Activated CD8-positive, alpha-beta T cell treated with anti-CD3 and anti-CD28 coated beads for 36 hours (primary cell): ENCODE measurements at regions not wholly inside any gene's neighbourhood (a gene's known extent, or its start where the extent isn't known, plus 50 kb on each side); places are given as distances from the start of the nearest gene placed in this dataset.

ENCODE experiments used
- ATAC-seq: fragments of 200-7000 bp; cut with Tn5 transposase; one replicate; pipeline ENCODE4 v1.10.0; 2021; ENCODE audit warnings: mild to moderate bottlenecking, moderate library complexity
- CTCF ChIA-PET: fragments of 350-600 bp; sonication (Branson Sonifier 250); formaldehyde crosslinking; loops from one replicate; lab custom pipeline; 2021; ENCODE audit warnings: antibody characterized with exemption; lab: Charles Lee
- POLR2A ChIA-PET: fragments of 350-600 bp; sonication (Branson Sonifier 250); formaldehyde crosslinking; loops from one replicate; lab custom pipeline; 2021; ENCODE audit warnings: antibody characterized with exemption; lab: Charles Lee
- DNase-seq: peaks from one replicate; pipeline ENCODE4 v3.0.0-alpha.2; 2020
- H3K27ac Mint-ChIP-seq: one replicate; pipeline ENCODE4 v1.8.0; 2021; ENCODE audit warnings: mild to moderate bottlenecking, mixed read lengths
- H3K27me3 Mint-ChIP-seq: one replicate; pipeline ENCODE4 v1.8.0; 2021; ENCODE audit warnings: mixed read lengths
- H3K36me3 Mint-ChIP-seq: one replicate; pipeline ENCODE4 v1.8.0; 2021; ENCODE audit warnings: low read depth, mixed read lengths
- H3K4me1 Mint-ChIP-seq: one replicate; pipeline ENCODE4 v1.8.0; 2021; ENCODE audit warnings: low read depth, mixed read lengths
- H3K4me3 Mint-ChIP-seq: one replicate; pipeline ENCODE4 v1.8.0; 2021; ENCODE audit warnings: mild to moderate bottlenecking, moderate library complexity, mixed read lengths
- H3K9me3 Mint-ChIP-seq: one replicate; pipeline ENCODE4 v1.8.0; 2021; ENCODE audit warnings: mixed read lengths
- intact Hi-C: fragments of 100-400 bp; cut with micrococcal nuclease; formaldehyde crosslinking; loops from one replicate; pipeline ENCODE4 v1.10.0; 2022
- TF ChIP-seq, protein P1 (sequence below): fragments of 200-600 bp; IDR thresholded peaks from one replicate; pipeline ENCODE4 v1.8.0; 2022; ENCODE audit warnings: antibody characterized with exemption, mild to moderate bottlenecking

DNA sequence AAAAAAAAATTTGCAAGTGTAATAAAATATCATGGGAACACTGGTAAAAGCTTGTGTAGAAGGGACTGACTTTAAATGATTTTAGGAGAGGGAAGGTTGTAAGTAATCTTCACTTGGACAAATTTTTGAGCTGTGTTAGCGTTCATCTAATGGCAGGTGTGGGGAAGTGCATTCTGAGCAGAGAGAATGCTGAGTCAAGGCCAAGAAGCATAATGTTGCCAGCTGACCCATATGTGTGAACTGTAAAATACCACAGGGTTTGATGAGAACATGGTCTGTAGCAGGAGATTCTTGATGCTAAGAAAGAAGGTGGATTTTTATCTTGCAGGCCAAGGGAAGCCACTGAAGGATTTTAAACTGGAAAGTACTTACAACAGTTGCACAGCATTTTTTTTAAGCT is 98.2 kb upstream of the ZNF32 start:
- H3K36me3 Mint-ChIP-seq = no peaks in the 10 kb centered on the region

DNA sequence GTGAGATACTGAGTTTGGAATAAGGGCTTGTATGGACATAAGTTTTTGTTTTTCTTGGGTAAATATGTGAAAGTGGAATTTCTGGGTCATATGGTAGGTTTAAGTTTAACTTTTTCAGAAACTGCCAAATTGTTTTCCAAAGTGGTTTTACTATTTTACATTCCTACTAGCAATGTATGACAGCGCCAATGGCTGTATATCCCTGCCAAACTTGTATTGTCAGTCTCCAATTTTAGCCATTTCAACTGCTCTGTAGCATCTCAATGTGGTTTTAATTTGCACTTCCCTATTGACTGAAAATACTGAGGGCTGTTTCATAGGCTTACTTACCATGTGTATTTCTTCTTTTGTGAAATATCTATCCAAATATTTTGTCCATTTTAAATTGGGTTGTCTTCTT is 90.5 kb upstream of the ZNF32 start:
- no peaks in the 10 kb centered on the region for H3K4me1 Mint-ChIP-seq
- intact Hi-C loops = no loop called here
- POLR2A ChIA-PET = no interaction called here
- no peaks in the 10 kb centered on the region for H3K27me3 Mint-ChIP-seq
- DNase-seq (no peak), ATAC-seq (no peak)
- TF ChIP-seq, protein P1, sequence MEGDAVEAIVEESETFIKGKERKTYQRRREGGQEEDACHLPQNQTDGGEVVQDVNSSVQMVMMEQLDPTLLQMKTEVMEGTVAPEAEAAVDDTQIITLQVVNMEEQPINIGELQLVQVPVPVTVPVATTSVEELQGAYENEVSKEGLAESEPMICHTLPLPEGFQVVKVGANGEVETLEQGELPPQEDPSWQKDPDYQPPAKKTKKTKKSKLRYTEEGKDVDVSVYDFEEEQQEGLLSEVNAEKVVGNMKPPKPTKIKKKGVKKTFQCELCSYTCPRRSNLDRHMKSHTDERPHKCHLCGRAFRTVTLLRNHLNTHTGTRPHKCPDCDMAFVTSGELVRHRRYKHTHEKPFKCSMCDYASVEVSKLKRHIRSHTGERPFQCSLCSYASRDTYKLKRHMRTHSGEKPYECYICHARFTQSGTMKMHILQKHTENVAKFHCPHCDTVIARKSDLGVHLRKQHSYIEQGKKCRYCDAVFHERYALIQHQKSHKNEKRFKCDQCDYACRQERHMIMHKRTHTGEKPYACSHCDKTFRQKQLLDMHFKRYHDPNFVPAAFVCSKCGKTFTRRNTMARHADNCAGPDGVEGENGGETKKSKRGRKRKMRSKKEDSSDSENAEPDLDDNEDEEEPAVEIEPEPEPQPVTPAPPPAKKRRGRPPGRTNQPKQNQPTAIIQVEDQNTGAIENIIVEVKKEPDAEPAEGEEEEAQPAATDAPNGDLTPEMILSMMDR = no peak
- no peaks in the 10 kb centered on the region for H3K9me3 Mint-ChIP-seq
- no peaks in the 10 kb centered on the region for H3K36me3 Mint-ChIP-seq
- CTCF ChIA-PET = no interaction called here
- H3K27ac Mint-ChIP-seq = no peak overlapping the region
- H3K4me3 Mint-ChIP-seq = no peak overlapping the region

More for the DNA sequence above, 98.2 kb upstream of the ZNF32 start:
- no peaks in the 10 kb centered on the region for H3K4me1 Mint-ChIP-seq
- no peaks in the 10 kb centered on the region for H3K9me3 Mint-ChIP-seq
- ChIA-PET CTCF (no interaction called here), POLR2A (interaction anchor here (0.7 to 1.1 kb wide), 2 partner anchors 214 to 240 kb away, joined by 3 to 7 read pairs; no protein-coding TSS in a partner anchor)
- intact Hi-C loops = no loop called here
- no peak for ATAC-seq
- no peak overlapping the region for H3K27ac Mint-ChIP-seq
- no peaks in the 10 kb centered on the region for H3K27me3 Mint-ChIP-seq
- DNase-seq = no peak
- TF ChIP-seq, protein P1 = no peak
- H3K4me3 Mint-ChIP-seq = no peak overlapping the region

DNA sequence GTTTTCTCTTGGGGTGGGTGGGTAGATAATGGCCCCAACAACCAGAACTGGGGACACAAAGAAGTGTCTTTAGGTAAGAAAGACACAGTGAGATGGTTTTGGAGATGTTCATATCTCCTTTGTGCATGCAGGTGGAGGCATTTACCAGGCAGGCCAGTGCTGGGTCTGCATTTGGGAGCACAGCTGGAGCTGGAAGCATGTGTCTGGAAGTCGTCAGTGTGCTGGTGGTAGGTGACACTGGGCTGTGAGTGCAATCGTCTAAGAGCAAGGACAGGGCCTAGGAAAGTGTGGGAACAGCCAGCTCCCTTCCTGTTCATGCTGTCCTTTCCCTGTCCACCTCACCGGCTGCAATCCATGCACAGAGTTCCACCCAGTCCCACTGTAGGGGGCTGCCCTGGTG is 88.3 kb upstream of the ZNF32 start:
- DNase-seq (no peak), ATAC-seq (no peak)
- H3K27me3 Mint-ChIP-seq = no peaks in the 10 kb centered on the region
- H3K9me3 Mint-ChIP-seq = no peaks in the 10 kb centered on the region
- ChIA-PET POLR2A (no interaction called here), CTCF (no interaction called here)
- H3K27ac Mint-ChIP-seq = no peak overlapping the region
- H3K36me3 Mint-ChIP-seq = no peaks in the 10 kb centered on the region
- no peak overlapping the region for H3K4me3 Mint-ChIP-seq
- no peaks in the 10 kb centered on the region for H3K4me1 Mint-ChIP-seq
- intact Hi-C loops = no loop called here
- TF ChIP-seq, protein P1 = no peak

DNA sequence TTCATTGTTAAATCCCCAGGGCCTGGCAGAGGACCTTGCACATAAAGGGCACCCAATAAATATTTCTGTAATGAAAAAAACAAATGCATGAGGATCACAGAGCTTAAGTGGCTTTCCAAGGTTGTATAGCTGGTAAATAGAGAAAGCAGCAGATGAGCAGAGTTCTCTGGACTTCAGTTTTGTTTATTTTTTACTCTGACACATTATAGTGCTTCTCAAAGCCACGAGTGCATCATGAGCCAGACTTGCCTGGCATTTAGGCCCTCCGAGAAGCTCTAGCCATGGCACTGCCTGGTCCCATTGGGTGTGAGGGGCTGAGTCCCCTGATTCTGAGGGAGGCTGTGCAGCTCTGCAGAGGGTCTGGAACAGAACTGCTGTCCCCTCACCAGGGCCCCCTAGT is 87.2 kb upstream of the ZNF32 start:
- intact Hi-C loops = no loop called here
- H3K4me1 Mint-ChIP-seq = no peaks in the 10 kb centered on the region
- ChIA-PET POLR2A (no interaction called here), CTCF (no interaction called here)
- H3K27me3 Mint-ChIP-seq = peaks cover 3% of the 10 kb centered on the region
- no peaks in the 10 kb centered on the region for H3K36me3 Mint-ChIP-seq
- peaks cover 4% of the 10 kb centered on the region for H3K9me3 Mint-ChIP-seq
- no peak overlapping the region for H3K4me3 Mint-ChIP-seq
- H3K27ac Mint-ChIP-seq = no peak overlapping the region
- TF ChIP-seq, protein P1 = no peak
- ATAC-seq (no peak), DNase-seq (no peak)

DNA sequence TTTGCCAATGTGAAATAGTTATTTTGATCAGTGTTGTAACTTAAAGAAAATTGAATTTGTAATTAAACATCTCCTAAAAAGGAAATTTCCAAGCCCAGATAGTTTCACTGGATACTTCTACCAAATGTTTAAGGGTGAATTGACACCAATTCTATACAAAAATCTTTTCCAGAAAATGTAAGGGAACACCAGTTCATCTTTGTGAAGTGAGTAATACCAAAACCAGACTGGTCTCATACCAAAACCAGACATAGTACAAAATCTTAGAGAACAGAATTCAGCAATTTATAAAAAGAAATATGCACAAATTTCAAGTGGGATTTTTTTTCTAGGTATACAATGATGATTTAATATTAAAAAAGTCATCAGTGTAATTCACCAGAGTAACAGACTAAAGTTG is 86.0 kb upstream of the ZNF32 start:
- Mint-ChIP-seq H3K4me1 (no peaks in the 10 kb centered on the region), H3K9me3 (peaks cover 12% of the 10 kb centered on the region), H3K27ac (no peak overlapping the region), H3K4me3 (no peak overlapping the region), H3K36me3 (no peaks in the 10 kb centered on the region), H3K27me3 (peaks cover 3% of the 10 kb centered on the region)
- DNase-seq (no peak), ATAC-seq (no peak)
- POLR2A ChIA-PET = no interaction called here
- CTCF ChIA-PET = interaction anchor here (0.6 kb wide), 1 partner anchor 95 kb away, joined by 3 read pairs; no protein-coding TSS in a partner anchor
- intact Hi-C loops = no loop called here
- TF ChIP-seq, protein P1 = no peak
